ENCODE measurements at regions not wholly inside any gene's neighbourhood (a gene's known extent, or its start where the extent isn't known, plus 50 kb on each side); places are given as distances from the start of the nearest gene placed in this dataset.
A peak's percentile ranks its signal among the peaks of the same experiment; 100 is the strongest.

DNA sequence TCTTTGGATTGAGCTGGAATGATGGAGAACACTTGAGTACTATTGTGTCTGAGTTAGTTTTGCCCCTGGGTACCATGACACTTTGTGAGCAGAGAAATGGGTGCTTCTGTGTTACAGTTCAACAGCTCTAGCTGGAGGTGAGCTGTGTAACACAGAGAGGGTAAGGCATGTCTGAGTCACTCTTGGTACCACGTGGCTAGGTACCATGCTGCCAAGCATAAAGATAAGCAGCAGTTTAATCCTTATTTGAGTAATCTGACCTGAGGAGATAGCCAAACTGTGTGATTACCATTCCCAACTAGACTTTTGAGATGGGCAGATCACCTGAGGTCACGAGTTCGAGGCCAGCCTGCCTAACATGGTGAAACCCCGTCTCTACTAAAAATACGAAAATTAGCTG, 122.0 kb downstream of the OLFM4 start:
- DNase-seq = peak; percentile 12

- no peak for DNase-seq
These were observed 122.9 kb downstream of the OLFM4 start for GRCh38 chr13:53151336-53152056.

GRCh38 chr13:53152057-53152421, 123.4 kb downstream of the OLFM4 start:
- no peak for DNase-seq

DNA sequence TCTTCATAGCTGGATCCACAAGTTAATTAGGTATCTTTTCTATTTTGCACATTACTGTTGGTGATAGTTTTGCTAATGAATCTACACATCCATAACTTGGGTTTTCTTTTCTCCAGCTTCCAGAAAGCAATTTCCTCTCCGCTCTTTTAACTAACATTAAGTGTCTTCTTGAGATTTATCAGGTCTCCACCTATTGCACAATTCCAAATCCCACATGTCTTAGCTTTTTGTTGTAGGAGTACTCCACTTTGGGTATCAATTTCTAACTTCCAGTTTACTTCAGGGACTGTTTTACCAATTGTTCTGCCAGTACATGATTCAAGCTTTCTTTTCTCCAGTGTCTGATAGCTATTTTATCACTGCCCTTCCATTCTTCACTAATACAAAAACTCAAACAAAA, 129.6 kb downstream of the OLFM4 start:
- DNase-seq = no peak

DNA sequence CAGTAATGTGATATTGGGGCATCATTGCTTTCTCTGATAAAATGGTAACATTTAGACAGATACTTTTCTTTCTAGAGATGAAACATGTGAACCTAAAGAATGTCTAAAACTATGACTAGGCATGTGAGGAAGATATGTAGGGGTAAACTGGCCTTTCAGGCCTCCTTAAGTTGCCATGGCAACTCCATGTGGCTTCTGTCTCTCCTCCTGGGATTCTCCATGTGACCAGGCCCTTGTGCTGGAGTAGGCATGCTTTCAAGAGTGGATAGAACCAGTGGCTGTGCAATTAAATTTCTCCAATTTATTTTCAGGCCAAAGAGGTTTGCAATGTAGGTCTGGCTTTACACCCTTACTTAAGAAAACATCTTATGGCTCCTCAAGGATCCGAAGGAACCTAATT, 130.8 kb downstream of the OLFM4 start:
- no peak for DNase-seq

DNA sequence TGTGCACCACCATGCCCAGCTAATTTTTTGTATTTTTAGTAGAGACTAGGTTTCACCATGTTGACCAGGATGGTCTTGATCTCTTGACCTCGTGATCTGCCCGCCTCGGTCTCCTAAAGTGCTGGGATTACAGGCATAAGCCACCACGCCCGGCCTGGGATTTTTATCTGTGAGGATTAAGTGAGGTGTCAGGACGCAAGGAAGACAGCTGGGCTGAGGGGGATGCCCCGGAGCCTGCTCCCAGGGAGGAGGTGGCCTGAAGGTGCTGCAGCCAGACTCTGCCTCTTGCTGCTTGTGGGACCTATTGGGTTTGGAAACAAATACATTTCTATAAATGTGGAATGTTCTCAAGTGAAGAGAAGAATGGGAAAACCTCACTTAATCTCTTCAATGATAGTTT, 131.6 kb downstream of the OLFM4 start:
- DNase-seq = no peak

GRCh38 chr13:53161251-53161650, 132.6 kb downstream of the OLFM4 start:
- no peak for DNase-seq

DNA sequence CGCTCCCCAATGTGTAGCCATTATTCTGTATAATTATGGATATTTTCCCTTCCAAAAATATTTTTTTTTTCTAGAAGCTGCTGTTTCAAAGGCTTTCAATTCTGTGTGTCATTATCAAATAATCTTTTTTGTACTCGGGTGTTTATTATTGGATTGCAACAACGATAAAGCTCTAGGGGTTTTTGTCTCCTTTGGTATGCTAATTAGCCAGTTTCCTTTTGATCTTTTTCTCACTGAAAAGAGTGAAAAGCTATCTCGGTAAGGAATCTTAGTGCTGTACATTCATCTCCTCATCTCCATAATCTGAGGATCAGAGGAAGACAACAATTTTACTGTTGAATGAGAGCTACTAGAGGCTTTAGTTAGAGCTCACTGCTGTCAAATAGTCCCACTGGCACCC, 136.6 kb downstream of the OLFM4 start:
- no peak for DNase-seq

DNA sequence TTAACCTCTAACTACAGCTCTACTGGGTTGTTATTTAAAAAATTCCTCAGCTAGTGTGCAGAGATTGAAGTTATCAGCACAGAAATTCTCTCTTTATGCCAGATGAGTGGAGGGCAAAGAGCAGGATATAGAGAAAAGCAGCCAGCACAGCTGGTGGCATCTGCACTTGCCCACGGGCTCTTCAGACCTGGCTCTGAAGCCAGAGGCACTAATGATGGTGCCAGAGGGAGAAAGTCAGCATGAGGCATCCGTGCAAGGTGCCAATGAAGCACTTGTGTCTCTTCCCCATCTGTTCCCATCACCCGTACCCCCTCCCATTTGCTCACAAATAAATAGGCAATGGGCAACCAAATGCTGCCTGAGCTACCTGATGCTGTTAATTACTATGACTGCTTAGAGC, 138.9 kb downstream of the OLFM4 start:
- DNase-seq = no peak

DNA sequence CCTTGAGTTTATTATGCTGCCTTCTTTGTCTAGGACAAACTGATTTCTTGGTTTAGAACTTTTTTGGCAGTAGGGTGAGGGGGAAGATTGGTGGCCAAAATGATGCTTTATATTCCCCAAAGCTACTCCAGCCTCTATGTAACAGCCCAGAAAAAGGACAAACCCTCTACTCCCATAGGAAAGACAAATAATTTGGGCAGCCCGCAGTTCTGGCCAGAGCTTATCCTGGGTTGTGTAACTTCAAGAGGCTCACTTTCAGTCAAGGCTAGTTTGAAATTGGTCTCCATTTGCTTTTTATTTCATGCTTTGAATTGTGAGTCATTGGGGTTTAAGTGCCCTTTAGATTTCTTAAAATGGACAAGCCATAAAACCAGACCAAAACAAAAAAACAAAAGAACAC, 142.3 kb downstream of the OLFM4 start:
- no peak for DNase-seq

GRCh38 chr13:53174545-53174944, 145.9 kb downstream of the OLFM4 start:
- DNase-seq = no peak

DNA sequence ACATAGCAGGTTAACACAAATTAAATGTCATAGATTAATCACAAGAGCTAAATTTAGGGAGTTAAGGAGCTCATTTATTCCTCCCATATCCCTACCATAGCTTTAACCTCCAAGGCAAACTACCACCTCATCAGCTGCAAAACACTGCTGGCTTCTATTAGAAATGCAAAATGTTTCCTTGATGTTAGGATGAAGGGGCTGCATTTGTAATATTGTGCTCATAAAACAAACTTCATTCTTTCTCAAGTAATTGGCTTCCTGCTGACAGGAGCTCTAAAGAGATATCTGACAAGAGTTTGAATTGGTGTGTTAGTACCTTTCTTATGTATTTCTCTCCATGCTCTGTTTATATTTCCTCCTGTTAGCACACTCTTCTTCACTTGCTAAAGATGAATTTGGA, 152.1 kb downstream of the OLFM4 start:
- DNase-seq = no peak

DNA sequence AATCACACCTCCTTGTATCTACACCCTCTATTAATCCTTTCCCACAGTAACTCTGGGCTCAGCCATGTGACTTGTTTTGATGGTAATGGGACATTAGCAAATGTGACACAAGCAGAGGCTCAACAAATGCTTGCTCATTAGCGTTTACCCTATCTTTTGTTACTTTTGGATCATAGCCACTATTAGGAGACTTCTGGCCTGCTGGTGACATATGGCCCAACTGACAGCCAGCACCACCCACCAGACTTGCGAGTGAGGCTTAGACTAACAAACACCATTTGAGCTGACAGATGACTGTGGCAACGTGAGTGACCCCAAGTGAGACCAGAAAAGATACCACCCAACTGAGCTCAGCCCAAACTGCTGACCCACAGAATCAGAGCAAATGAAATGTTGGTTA, 154.1 kb downstream of the OLFM4 start:
- no peak for DNase-seq

DNA sequence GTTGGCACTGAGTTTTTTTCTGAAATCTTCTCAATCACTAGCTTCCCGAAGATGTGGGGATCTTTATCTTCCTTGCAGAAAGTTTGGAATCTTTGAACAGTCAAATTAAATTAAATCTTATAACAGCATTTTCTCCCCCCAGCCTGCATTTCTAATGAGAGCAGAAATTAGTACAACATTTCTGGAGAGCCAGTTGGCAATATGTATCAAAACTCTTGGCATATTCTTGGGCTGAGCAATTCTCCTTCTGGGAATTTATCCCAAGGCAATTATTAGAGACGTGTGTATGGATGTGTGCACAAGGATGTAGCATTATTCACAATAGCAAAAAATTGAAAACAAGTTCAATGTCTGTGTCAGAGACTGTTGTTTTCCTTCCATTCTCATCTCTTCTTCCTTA, 159.5 kb downstream of the OLFM4 start:
- no peak for DNase-seq

- DNase-seq = no peak
These were observed 160.5 kb downstream of the OLFM4 start for GRCh38 chr13:53189162-53189561.

- DNase-seq = no peak
These were observed 162.5 kb downstream of the OLFM4 start for GRCh38 chr13:53191091-53191490.

DNA sequence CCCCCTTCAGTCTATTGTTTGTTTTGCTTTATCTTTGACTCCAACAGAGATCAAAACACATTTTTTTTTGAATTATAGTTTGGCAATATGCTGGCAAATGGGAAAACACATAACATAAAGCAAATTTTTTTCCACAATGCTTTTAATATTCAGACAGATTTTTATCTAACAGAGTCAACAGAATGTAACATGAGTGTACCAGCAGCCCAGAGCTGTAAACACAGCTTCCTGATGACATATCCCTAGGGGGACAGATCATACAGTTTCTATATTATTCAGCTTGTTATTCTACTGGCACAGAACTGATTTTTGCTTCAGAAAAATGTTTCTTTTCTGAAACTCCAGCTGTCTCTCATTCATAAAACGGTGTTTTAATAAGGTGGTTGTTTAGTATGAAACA, 168.8 kb downstream of the OLFM4 start:
- DNase-seq = no peak

GRCh38 chr13:53198017-53198416, 169.4 kb downstream of the OLFM4 start:
- no peak for DNase-seq

GRCh38 chr13:53198736-53199135, 170.1 kb downstream of the OLFM4 start:
- no peak for DNase-seq

DNA sequence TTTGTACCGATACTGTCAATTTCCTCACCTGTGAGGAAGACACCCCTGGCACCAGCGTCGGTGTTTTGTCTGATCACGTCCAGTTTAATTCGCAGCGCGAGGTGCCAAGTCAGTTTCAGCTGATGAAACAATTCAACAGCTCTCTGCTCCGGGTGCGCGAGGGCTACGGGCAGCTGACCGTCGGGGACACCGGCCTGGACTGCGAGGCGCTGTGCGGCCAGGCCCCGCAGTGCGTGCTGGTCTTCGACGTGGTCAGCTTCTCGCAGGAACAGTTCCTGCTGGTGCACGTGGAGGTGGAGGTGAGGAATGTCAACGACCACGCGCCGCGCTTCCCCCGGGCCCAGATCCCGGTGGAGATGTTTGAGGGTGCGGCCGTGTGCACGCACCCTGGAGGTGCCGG, 171.5 kb downstream of the OLFM4 start:
- no peak for DNase-seq

DNA sequence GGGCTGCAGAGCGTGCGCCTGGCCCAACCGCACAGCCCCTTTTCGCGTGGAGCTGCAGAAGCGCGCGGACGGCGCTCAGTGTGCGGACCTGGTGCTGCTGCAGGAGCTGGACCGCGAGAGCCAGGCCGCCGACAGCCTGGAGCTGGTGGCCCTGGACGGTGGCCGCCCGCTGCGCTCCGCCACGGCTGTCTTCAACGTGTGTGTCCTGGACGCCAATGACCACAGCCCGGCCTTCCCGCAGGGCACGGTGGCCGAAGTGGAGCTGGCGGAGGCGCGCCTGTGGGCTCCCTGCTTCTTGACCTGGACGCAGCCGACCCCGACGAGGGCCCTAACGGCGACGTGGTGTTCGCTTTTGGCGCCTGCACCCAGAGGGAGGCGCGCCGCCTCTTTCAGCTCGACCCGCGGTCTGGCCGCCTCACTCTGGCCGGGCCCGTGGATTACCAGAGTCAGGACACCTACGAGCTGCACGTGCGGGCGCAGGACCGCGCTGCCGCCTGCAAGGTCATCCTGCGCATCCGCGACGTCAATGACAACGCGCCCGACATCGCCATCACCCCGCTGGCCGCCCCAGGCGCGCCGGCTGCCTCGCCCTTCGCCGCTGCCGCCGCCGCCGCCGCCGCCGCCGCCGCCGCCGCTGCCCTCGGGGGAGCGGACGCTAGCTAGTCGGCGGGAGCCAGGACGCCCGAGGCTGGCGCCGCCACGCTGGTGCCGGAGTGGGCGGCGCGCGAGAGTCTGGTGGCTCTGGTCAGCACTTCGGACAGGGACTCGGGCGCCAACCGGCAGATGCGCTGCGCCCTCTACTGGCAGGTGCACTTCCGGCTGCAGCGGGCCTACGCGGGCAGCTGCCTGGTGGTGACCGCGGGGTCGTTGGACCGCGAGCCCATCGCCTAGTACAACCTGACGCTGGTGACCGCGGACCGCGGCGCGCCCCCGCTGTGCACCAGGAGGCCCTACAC, 172.2 kb downstream of the OLFM4 start:
- no peak for DNase-seq

GRCh38 chr13:53201454-53202225, 173.0 kb downstream of the OLFM4 start:
- no peak for DNase-seq

DNA sequence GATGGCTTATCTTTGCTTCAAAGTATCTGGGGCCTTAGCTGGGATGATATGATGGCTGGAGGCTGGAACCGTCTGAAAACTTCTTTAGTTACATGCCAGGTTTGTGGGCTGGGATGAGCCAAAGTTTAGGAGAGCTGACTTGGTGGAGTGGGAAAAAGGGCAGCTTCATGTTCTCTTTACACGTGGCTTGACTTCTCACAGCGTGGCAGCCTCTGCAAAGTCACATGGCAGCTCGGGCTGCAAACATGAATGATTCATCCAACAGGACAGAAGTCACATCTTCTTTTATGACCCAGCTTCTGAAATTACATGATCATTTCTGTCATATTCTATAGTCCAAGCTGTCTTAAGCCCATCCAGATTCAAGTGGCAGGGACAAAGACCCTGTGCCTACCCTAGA, 176.0 kb downstream of the OLFM4 start:
- no peak for DNase-seq

GRCh38 chr13:53206455-53206854, 177.8 kb downstream of the OLFM4 start:
- no peak for DNase-seq
